Neural progenitor cell (in vitro differentiated cells): ENCODE measurements at regions not wholly inside any gene's neighbourhood (a gene's known extent, or its start where the extent isn't known, plus 50 kb on each side); places are given as distances from the start of the nearest gene placed in this dataset.

ENCODE experiments used
- EZH2 ChIP-seq: fragments of 200-600 bp; sonication (generic); IDR thresholded peaks from 2 replicates; pipeline ENCODE4 v1.6.1; 2017; ENCODE audit warnings: antibody characterized with exemption, mild to moderate bottlenecking, moderate library complexity
- TF ChIP-seq, protein P1 (sequence below): fragments of 200-600 bp; sonication (generic); IDR thresholded peaks from 2 replicates; pipeline ENCODE4 v1.5.1; 2017; ENCODE audit warnings: antibody characterized with exemption, mild to moderate bottlenecking

DNA sequence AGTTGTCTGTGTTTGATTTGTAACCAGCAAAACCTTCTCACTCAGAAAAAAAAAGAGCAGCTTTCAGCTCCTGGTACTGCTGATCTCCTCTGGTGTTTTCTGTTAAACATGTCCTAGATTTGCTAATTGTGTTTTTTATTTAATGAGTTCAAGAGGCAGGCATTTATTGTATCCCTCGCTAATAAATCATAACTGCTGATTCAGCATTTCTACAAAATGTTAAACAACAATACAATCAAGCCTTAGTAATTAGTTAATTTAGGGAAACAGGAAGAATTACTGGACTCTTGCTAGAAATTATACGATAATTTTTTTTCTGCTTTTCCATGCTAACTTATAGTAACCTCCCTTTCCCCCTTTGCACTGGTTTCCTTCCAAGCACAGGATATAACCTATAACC is 66.8 kb upstream of the NRP1 start:
- TF ChIP-seq, protein P1, sequence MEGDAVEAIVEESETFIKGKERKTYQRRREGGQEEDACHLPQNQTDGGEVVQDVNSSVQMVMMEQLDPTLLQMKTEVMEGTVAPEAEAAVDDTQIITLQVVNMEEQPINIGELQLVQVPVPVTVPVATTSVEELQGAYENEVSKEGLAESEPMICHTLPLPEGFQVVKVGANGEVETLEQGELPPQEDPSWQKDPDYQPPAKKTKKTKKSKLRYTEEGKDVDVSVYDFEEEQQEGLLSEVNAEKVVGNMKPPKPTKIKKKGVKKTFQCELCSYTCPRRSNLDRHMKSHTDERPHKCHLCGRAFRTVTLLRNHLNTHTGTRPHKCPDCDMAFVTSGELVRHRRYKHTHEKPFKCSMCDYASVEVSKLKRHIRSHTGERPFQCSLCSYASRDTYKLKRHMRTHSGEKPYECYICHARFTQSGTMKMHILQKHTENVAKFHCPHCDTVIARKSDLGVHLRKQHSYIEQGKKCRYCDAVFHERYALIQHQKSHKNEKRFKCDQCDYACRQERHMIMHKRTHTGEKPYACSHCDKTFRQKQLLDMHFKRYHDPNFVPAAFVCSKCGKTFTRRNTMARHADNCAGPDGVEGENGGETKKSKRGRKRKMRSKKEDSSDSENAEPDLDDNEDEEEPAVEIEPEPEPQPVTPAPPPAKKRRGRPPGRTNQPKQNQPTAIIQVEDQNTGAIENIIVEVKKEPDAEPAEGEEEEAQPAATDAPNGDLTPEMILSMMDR, result no peak
- no peak for TF ChIP-seq EZH2
